ENCODE measurements at regions not wholly inside any gene's neighbourhood (a gene's known extent, or its start where the extent isn't known, plus 50 kb on each side); places are given as distances from the start of the nearest gene placed in this dataset.
"Not testable (repeated sequence)": the region's sequence is repeated elsewhere in the genome, so short reads cannot be mapped to it uniquely, and the experiment has no call there.

DNA sequence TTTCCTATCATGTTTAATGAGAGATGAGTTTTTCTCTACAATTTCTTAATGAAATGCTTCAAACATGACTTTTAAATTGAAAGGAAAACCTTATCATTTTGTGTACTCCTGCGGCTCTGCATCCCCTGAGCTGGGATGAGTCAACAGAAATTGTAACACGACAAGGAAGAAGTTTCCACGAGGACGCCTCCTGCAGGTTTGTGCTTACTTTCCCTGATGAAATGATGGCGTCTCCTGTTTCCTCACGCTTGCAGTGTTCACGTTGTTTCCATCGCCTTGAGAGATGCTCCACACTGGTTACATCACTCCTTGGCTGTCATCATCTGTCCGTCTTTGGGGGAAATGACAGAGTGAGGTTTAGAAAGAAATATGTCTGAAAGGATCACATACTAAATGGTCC lies 233.7 kb upstream of the ZFP64 start:
- BruUV-seq (replicated peaks), result no TSS peak
- no peak overlapping the region for H3K27ac ChIP-seq (ENCODE audit: low read length)
- TF ChIP-seq EZH2 (IDR thresholded peaks at IDR 0.05; ENCODE audit: low read length, unreplicated experiment), result no peak
- no peak for TF ChIP-seq EZH2phosphoT487 (IDR thresholded peaks at IDR 0.05; ENCODE audit: borderline replicate concordance, low read length)
- TF ChIP-seq, protein P1, sequence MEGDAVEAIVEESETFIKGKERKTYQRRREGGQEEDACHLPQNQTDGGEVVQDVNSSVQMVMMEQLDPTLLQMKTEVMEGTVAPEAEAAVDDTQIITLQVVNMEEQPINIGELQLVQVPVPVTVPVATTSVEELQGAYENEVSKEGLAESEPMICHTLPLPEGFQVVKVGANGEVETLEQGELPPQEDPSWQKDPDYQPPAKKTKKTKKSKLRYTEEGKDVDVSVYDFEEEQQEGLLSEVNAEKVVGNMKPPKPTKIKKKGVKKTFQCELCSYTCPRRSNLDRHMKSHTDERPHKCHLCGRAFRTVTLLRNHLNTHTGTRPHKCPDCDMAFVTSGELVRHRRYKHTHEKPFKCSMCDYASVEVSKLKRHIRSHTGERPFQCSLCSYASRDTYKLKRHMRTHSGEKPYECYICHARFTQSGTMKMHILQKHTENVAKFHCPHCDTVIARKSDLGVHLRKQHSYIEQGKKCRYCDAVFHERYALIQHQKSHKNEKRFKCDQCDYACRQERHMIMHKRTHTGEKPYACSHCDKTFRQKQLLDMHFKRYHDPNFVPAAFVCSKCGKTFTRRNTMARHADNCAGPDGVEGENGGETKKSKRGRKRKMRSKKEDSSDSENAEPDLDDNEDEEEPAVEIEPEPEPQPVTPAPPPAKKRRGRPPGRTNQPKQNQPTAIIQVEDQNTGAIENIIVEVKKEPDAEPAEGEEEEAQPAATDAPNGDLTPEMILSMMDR (conservative IDR thresholded peaks at IDR 0.05; ENCODE audit: low read depth, low read length), result no peak
- H4K20me1 ChIP-seq (ENCODE audit: low read length), result no peaks in the 10 kb centered on the region
- no peak overlapping the region for H3K9ac ChIP-seq (ENCODE audit: low read length)
- no peak for ATAC-seq
- H3K27me3 ChIP-seq (ENCODE audit: low read length), result no peaks in the 10 kb centered on the region
- H3K4me3 ChIP-seq (ENCODE audit: low read length), result no peak overlapping the region
- no peaks in the 10 kb centered on the region for H3K36me3 ChIP-seq (ENCODE audit: low read depth, low read length)
- no peak overlapping the region for H2AFZ ChIP-seq (ENCODE audit: low read length)
- H3F3A ChIP-seq (ENCODE audit: low read length, unreplicated experiment), result no peaks in the 10 kb centered on the region
- POLR2A ChIA-PET (ENCODE audit: unreplicated experiment), result no interaction called here
- H3K9me2 ChIP-seq (replicated peaks; ENCODE audit: low read length), result no peaks in the 10 kb centered on the region
- no peak for DNase-seq
- H3K79me2 ChIP-seq (ENCODE audit: low read length), result no peaks in the 10 kb centered on the region
- H3K4me1 ChIP-seq (ENCODE audit: insufficient read depth, low read length), result no peaks in the 10 kb centered on the region
- no peak overlapping the region for H3K4me2 ChIP-seq (ENCODE audit: low read length)
- CTCF ChIA-PET, result no interaction called here
- intact Hi-C loops (cut with micrococcal nuclease), result no loop called here
- H3K9me3 ChIP-seq (ENCODE audit: low read length), result no peaks in the 10 kb centered on the region

DNA sequence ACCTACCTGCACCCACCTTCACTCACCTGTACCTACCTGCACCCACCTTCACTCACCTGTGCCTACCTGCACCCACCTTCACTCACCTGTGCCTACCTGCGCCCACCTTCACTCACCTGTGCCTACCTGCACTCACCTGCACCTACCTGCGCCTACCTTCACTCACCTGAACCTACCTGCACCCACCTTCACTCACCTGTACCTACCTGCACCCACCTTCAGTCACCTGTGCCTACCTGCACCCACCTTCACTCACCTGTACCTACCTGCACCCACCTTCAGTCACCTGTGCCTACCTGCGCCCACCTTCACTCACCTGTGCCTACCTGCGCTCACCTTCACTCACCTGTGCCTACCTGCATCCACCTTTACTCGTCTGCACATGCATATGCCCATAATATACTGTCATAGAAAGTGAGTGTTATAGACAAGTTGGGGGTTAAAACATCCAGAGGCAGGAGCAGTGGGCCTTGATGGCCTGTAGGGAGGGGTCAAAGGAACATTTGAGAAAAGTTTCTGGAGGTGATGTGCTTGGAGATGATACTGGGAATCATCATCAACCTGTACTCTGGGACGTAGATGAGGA lies 232.9 kb upstream of the ZFP64 start:
- ATAC-seq; POLR2A ChIA-PET (ENCODE audit: unreplicated experiment); CTCF ChIA-PET: not testable (repeated sequence)

DNA sequence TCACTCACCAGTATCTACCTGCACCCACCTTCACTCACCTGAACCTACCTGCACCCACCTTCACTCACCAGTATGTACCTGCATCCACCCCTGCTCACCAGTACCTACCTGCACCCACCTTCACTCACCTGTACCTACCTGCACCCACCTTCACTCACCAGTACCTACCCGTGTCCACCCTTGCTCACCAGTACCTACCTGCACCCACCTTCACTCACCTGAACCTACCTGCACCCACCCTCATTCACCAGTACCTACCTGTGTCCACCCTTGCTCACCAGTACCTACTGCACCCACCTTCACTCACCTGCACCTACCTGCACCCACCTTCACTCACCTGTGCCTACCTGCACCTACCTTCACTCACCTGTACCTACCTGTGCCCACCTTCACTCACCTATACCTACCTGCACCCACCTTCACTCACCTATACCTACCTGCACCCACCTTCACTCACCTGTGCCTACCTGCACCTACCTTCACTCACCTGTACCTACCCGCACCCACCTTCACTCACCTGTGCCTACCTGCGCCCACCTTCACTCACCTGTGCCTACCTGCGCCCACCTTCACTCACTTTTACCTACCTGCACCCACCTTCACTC lies 232.1 kb upstream of the ZFP64 start:
- H3K79me2 ChIP-seq (ENCODE audit: low read length); H3K9me2 ChIP-seq (replicated peaks; ENCODE audit: low read length); H3K9ac ChIP-seq (ENCODE audit: low read length); H4K20me1 ChIP-seq (ENCODE audit: low read length); H3K4me1 ChIP-seq (ENCODE audit: insufficient read depth, low read length); intact Hi-C loops (cut with micrococcal nuclease); ATAC-seq; CTCF ChIA-PET; H2AFZ ChIP-seq (ENCODE audit: low read length); BruUV-seq (replicated peaks); DNase-seq; POLR2A ChIA-PET (ENCODE audit: unreplicated experiment); H3K36me3 ChIP-seq (ENCODE audit: low read depth, low read length); H3F3A ChIP-seq (ENCODE audit: low read length, unreplicated experiment); H3K9me3 ChIP-seq (ENCODE audit: low read length); H3K4me3 ChIP-seq (ENCODE audit: low read length); H3K4me2 ChIP-seq (ENCODE audit: low read length); H3K27me3 ChIP-seq (ENCODE audit: low read length); H3K27ac ChIP-seq (ENCODE audit: low read length): not testable (repeated sequence)

More for the DNA sequence above, 232.9 kb upstream of the ZFP64 start:
- H3K27ac ChIP-seq (ENCODE audit: low read length); H2AFZ ChIP-seq (ENCODE audit: low read length); H3K9me2 ChIP-seq (replicated peaks; ENCODE audit: low read length); DNase-seq; H3K4me2 ChIP-seq (ENCODE audit: low read length); H3F3A ChIP-seq (ENCODE audit: low read length, unreplicated experiment); H3K9me3 ChIP-seq (ENCODE audit: low read length); H3K79me2 ChIP-seq (ENCODE audit: low read length); H4K20me1 ChIP-seq (ENCODE audit: low read length); BruUV-seq (replicated peaks); H3K4me3 ChIP-seq (ENCODE audit: low read length); H3K27me3 ChIP-seq (ENCODE audit: low read length); intact Hi-C loops (cut with micrococcal nuclease); H3K9ac ChIP-seq (ENCODE audit: low read length); H3K36me3 ChIP-seq (ENCODE audit: low read depth, low read length); H3K4me1 ChIP-seq (ENCODE audit: insufficient read depth, low read length): not testable (repeated sequence)
